ENCODE measurements at regions not wholly inside any gene's neighbourhood (a gene's known extent, or its start where the extent isn't known, plus 50 kb on each side); places are given as distances from the start of the nearest gene placed in this dataset.

- TF ChIP-seq LEF1 (IDR thresholded peaks at IDR 0.05) (no peak), CCAR2 (IDR thresholded peaks at IDR 0.05; ENCODE audit: low read depth, low read length) (no peak), CTCF (IDR thresholded peaks at IDR 0.05 in 2 of 3, conservative IDR thresholded peaks at IDR 0.05 in 1 of 3; ENCODE audit: insufficient read depth in 2 of 3, low read depth in 1 of 3, low read length in 3 of 3) (no peak), HNRNPK (IDR thresholded peaks at IDR 0.05; ENCODE audit: low read depth, low read length, poor library complexity, severe bottlenecking) (no peak), DNMT1 (IDR thresholded peaks at IDR 0.05) (no peak), POLR2A (conservative IDR thresholded peaks at IDR 0.05) (no peak), ZBTB43 (CRISPR knock-in tag; IDR thresholded peaks at IDR 0.05) (no peak), FUS (optimal IDR thresholded peaks at IDR 0.05; ENCODE audit: low read depth, low read length) (no peak), NR0B1 (IDR thresholded peaks at IDR 0.05; ENCODE audit: partially characterized antibody) (no peak)
These were observed 184.3 kb upstream of the RGS18 start for GRCh38 chr1:191974004-191974403.
